Activated CD4-positive, alpha-beta T cell treated with anti-CD3 and anti-CD28 coated beads, Interleukin-2, Interleukin-4, amounts not matched to agents 100 ng/mL and 50 ng/mL, durations not matched to agents 16 hours and 8 hours (primary cell): ENCODE measurements at regions not wholly inside any gene's neighbourhood (a gene's known extent, or its start where the extent isn't known, plus 50 kb on each side); places are given as distances from the start of the nearest gene placed in this dataset.
"Not testable (repeated sequence)": the region's sequence is repeated elsewhere in the genome, so short reads cannot be mapped to it uniquely, and the experiment has no call there.

Experiments
- DNase-seq: peaks from one replicate; pipeline ENCODE4 v3.0.0-alpha.2; 2020; ENCODE audit warnings: low spot score

- DNase-seq, result not testable (repeated sequence)
These were observed 1086.5 kb downstream of the TYW1 start for GRCh38 chr7:68082961-68083657.

DNA sequence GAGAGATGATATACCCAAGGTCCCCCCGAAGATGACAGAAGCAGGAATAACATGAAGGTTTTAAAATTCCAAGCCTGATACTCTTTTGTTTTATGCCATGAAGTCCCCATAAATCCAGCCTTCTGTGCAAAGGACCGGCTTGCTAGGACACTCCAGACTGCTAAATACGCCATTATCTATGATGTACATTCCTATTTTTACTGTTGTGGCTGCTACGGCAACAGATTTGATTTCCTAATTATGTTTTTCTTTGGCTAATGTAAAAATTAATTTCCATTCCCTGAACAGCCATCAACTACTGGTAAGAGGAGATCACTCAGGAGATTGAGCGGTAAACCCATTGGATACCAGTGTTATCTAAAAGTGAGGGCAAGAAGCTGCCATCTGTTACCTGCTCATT is 1090.8 kb downstream of the TYW1 start:
- no peak for DNase-seq

GRCh38 chr7:68088879-68089278 is 1092.2 kb downstream of the TYW1 start:
- DNase-seq, result no peak

DNA sequence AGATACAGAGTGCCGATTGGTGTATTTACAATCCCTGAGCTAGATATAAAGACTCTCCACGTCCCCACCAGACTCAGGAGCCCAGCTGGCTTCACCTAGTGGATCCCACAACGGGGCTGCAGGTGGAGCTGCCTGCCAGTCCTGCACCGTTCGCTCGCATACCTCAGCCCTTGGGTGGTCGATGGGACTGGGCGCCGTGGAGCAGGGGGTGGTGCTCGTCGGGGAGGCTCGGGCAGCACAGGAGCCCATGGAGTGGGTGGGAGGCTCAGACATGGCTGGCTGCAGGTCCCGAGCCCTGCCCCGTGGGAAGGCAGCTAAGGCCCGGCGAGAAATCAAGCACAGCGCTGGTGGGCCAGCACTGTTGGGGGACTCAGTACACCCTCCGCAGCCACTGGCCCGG is 1093.6 kb downstream of the TYW1 start:
- not testable (repeated sequence) for DNase-seq

DNA sequence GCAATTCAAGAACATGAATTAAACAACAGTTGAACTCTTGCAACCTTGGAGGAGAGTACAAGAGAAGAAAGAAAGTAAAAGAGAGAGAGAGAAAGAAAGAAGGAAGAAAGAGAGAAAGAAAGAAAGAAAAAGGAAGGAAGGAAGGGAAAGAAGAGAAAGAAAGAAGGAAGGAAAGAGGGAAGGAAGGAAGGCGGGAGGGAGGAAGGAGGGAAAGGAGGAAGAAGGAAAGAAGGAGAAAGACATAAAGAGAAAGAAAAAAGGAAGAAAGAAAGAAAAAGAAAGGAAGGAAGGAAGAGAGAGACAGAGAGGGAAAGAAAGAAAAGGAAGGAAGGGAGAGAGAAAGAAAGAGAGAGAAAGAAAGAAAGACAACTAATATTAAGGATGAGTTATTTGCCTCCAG is 1106.7 kb downstream of the TYW1 start:
- DNase-seq, result no peak

DNA sequence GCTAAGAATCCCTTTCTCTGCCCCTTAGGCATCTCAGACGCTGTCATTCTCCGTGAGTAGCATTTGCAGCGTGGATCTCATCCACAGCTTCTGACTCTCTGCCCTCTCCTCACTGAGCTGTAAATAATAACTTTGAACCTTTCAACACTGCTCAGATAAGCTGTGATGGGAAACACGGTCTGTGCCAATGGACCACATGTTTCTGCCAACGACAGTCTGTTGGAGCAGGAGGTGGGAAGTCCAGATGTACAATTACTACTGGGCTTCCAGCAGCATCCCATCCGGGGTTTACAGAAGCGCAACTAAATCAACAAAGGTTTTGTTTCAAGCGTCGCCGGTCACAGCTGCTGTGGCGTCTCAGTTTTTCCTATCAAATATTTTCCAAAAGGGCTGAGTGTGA is 1110.6 kb downstream of the TYW1 start:
- no peak for DNase-seq

DNA sequence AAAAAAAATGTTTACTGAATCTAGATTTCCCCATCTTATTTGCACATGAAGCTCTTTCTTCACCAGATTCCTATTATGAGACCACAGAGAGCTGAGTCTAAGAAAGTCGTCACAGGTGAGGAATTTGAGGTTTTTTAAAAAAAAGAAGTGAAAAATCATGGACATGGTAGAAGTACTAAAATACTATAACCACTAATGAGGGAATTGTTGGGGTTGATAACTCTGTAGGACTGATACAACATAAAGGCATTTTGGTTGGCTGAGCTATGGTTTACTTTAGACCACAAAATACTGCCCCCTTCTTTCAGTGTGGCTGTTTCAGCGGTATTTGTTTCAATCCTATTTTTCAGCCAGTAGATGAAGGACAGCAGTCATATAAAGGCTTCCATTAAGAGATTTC is 1111.3 kb downstream of the TYW1 start:
- no peak for DNase-seq

- DNase-seq, result no peak
These were observed 1112.7 kb downstream of the TYW1 start for GRCh38 chr7:68109299-68109698.

DNA sequence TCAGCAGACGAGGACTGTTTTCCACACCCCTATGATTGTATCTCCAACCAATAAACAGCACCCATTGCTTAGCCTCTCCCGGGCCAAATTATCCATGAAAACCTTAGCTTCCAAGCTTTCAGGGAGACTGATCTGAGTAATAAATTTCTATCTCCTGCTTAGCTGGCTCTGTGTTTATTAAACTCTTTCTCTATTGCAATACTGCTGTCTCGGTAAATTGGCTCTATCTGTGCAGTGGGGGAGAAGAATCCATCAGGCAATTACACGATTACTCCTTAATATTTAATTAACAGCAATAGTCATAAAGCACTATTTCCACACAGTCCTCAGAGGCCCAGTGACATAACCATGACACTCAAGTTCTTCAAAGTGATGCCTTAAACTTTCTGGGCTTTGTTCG is 1122.8 kb downstream of the TYW1 start:
- no peak for DNase-seq

- no peak for DNase-seq
These were observed 1124.4 kb downstream of the TYW1 start for GRCh38 chr7:68121056-68121455.

DNA sequence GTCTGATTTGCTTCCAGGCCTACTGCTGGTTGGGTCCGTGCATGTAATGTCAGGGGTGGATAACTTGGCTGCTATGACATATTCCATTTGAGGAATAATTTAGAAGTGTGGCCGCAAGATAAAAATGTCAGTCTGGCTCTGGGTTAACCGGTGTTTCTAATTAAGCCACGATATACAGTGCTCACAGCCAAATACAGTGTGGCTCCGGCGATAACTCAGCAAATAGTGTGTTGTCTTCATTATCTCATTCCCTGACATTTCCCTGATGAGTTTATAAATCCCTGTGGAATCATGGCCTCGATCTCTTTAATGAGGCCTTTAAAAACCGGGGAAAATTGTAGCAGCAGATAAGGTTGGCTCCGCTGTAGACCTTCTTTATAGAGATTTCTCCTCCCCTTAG is 1125.0 kb downstream of the TYW1 start:
- DNase-seq, result no peak

- DNase-seq, result no peak
These were observed 1126.2 kb downstream of the TYW1 start for GRCh38 chr7:68122801-68123200.

GRCh38 chr7:68125168-68125567 is 1128.5 kb downstream of the TYW1 start:
- no peak for DNase-seq

GRCh38 chr7:68133045-68133444 is 1136.4 kb downstream of the TYW1 start:
- DNase-seq, result no peak

- no peak for DNase-seq
These were observed 1146.7 kb downstream of the TYW1 start for GRCh38 chr7:68143345-68143744.

DNA sequence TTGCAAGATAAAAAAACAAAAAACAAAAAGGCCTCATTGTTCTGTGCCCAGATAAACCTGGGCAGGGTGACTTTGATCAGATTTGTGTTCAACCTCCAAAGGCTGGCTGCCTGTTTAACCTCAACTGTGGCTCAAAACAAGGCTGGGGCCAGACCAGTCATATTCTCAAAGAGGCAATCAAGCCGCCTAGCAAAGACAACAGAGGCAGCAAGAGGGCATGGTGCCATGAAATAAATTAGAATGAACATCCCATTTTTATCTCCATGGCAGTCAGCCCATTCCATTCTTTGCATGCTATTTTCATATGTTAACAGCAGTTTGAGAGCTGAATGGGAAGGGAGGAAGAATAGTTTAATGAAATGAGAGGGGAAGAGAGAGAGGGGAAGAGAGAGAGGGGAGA is 1150.3 kb downstream of the TYW1 start:
- DNase-seq, result no peak

GRCh38 chr7:68147614-68148238 is 1151.1 kb downstream of the TYW1 start:
- DNase-seq, result no peak

- no peak for DNase-seq
These were observed 1151.8 kb downstream of the TYW1 start for GRCh38 chr7:68148440-68148839.

- DNase-seq, result no peak
These were observed 1155.6 kb downstream of the TYW1 start for GRCh38 chr7:68152205-68152604.

- no peak for DNase-seq
These were observed 1159.0 kb downstream of the TYW1 start for GRCh38 chr7:68155676-68156075.

DNA sequence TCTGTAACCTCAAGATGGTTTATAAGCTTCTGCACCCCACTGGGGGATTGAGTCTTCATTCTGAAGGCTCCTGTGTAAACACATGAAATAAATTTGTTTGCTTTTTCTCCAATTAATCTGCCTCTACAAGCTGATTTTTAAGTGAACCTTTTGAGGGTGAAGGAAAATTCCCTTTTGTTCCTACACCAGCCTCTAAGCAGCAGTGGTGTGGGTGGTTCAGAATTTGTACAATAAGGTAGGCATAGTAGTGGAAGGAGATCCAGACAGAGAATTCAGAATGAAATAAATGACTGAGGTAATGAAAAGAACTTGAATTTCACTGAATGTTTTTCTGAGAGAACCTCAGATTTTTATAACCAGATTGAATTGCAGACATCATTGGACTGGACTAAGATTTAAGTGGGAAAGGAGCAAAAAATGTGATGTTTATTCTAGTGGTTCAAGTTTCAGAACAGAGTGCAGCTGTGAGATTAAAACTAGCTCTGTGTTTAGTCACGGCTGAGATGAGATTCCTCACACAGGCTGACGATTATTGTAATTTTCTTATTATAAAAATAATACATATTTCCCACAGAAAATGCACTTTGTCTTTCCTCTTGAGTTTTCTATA is 1162.2 kb downstream of the TYW1 start:
- DNase-seq, result no peak

DNA sequence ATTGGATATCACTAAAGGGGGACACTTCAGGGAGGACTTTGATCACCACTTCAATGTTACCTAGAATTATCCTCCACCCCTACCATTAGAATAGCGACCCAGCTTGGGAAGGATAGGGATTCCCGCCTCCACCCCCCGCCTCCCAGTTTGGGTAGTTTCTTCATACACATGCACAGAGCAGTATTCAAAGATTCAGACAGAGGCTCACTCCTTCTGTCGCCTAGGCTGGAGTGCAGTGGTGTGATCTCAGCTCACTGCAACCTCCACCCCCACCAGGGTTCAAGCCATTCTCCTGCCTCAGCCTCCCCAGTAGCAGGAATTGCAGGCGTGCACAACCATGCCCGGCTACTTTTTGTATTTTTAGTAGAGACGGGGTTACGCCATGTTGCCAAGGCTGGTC is 1166.1 kb downstream of the TYW1 start:
- DNase-seq, result no peak

DNA sequence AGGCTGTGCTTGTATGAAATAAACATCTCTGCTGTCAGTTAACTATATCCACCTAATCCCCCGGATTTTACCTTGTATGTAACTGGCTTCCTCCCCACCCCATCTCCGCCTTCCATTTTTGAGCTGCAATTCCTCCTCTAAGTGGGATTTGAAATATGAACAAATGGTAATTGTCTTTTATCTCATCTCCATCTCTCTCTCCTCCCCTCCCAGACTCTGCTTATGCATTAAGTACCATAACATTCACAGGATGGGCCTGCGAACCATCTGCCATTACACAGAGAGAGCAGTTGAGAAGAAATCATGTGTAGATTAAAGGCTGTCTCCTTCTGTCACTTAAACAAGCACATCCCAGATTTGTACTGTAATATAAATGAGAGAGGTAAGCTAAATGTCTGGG is 1169.9 kb downstream of the TYW1 start:
- no peak for DNase-seq

DNA sequence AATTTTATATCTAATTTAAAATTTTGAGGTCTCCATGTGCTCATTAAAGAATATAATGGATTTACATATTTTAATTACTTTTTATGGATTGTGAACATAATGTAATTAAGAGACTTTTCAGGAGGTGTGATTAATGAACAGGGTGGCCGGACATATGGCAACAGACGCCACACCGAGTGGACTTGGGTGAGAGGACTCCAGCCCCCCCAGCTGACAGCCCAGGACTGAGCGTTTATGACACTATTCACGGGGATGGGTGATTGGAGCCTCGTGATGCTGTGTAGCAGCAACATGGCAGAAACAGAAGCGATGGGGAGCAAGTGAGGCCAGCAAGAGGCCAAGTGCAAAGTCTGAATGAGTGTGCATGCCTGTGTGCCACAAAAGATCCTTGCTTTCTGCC is 1176.9 kb downstream of the TYW1 start:
- DNase-seq, result no peak
